GM19239 (cell line): ENCODE measurements at regions not wholly inside any gene's neighbourhood (a gene's known extent, or its start where the extent isn't known, plus 50 kb on each side); places are given as distances from the start of the nearest gene placed in this dataset.
"Not testable (repeated sequence)": the region's sequence is repeated elsewhere in the genome, so short reads cannot be mapped to it uniquely, and the experiment has no call there.

Experiments
- DNase-seq: peaks from one replicate; pipeline ENCODE4 v3.0.0; 2011; ENCODE audit warnings: low spot score; ENCODE audit not compliant: insufficient read length
- FAIRE-seq: peaks from 2 replicates; lab custom pipeline; 2011; peaks lifted over from hg19 to GRCh38; lab: Jason Lieb, UNC

DNA sequence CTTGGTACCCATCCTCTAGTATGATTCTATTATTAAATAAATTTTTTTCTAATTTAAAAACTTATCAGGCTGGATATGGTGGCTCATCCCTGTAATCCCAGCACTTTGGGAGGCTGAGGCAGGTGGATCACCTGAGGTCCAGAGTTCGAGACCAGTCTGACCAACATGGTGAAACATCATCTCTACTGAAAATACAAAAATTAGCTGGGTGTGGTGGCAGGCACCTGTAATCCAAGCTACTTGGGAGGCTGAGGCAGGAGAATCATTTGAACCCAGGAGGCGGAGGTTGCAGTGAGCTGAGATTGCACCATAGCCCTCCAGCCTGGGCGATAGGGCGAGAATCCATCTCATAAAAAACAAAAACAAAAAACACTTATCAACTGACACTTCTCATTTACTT, 639.0 kb downstream of the IRS1 start:
- FAIRE-seq, DNase-seq: not testable (repeated sequence)

- DNase-seq (no peak), FAIRE-seq (no peak)
Measured at GRCh38 chr2:226159875-226160479, 639.6 kb downstream of the IRS1 start.

DNA sequence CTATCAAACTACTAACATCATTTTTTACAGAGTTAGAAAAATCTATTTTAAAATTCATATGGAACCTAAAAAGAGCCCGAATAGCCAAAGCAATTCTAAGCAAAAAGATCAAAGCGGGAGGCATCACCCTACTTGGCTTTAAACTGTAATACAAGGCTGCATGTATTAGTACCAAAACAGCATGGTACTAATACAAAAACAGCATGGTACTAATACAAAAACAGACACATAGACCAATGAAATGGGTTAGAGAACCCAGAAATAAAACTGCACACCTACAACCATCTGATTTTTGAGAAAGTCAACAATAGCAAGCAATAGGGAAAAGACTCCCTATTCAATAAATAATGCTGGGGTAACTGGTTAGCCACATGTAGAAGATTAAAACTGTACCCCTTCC, 640.7 kb downstream of the IRS1 start:
- DNase-seq = no peak
- no peak for FAIRE-seq

DNA sequence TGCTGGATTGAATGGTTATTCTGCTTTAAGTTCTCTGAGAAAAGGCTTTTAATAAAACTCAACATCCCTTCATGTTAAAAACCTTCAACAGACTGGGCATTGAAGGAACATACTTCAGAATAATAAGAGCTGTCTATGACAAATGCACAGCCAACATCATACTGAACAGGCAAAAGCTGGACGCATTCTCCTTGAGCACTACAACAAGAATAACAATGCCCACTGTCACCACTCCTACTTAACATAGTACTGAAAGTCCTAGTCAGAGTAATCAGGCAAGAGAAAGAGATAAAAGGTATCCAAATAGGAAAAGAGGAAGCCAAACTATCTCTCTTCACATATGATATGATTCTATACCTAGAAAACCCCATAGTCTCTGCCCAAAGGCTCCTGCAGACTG, 641.4 kb downstream of the IRS1 start:
- no peak for DNase-seq
- no peak for FAIRE-seq

GRCh38 chr2:226155093-226155875, 644.3 kb downstream of the IRS1 start:
- FAIRE-seq (no peak), DNase-seq (no peak)

DNA sequence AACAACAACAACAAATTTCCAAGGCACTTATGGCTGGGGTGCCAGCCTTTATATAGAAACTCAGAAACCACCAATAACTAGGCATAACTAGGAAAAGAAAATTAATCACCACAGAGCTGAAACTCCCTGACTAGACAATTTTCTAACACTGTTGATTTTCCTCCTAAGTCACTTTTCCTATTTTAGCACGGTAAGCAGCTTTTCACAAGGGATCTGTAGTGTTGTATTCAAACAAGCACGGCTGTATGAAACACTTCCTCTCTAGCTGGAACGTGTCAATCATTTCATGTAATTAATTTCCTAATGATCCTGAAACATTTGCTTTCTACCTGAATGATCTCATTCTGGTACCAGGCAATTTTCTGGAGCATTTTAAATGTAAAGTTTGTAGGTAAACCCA, 645.0 kb downstream of the IRS1 start:
- FAIRE-seq (no peak), DNase-seq (no peak)

GRCh38 chr2:226153553-226153952, 646.1 kb downstream of the IRS1 start:
- no peak for FAIRE-seq
- no peak for DNase-seq

DNA sequence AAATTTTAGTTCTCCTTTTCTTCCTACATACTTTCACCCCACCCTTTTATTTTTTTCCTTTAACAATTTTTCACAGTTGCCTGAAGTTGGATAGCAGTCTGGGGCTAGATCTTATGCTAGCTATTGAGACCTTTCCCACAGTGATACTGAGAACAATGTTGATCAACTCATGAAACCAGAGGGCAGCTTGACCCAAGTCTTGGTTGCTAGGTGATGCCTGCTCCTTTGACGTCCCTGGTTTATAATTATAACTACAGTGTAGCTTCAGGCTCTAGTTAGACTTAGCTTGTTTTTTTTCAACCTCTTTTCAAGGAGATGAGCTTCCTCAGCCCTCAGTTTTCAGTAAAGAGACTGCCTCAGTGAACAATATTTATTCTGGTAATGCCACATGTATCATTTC, 648.5 kb downstream of the IRS1 start:
- DNase-seq = no peak

GRCh38 chr2:226143091-226143490, 656.5 kb downstream of the IRS1 start:
- FAIRE-seq (no peak), DNase-seq (no peak)

More for the DNA sequence above, 648.5 kb downstream of the IRS1 start:
- FAIRE-seq = no peak

GRCh38 chr2:226142463-226142862, 657.2 kb downstream of the IRS1 start:
- no peak for DNase-seq
- FAIRE-seq = no peak

DNA sequence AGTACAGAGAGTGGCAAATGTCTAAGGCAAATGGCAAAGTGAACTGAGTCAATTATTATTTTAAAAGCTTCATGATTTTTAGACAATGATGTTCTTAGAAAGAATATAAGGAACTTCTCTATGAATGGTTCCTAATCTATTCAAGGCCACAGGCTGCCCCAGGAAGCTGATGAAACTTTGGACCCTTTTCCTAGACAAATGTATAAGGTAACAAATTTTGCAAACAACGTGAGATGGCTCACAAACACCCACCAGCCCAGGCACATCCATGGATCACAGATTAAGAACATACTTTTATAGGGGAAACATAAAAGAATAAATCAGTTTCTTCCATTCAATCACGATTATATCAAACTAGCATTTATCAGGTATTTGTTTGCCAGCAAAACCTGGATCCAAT, 659.0 kb downstream of the IRS1 start:
- no peak for DNase-seq

GRCh38 chr2:226139759-226140158, 659.9 kb downstream of the IRS1 start:
- no peak for FAIRE-seq
- DNase-seq = no peak

More for the DNA sequence above, 659.0 kb downstream of the IRS1 start:
- no peak for FAIRE-seq

DNA sequence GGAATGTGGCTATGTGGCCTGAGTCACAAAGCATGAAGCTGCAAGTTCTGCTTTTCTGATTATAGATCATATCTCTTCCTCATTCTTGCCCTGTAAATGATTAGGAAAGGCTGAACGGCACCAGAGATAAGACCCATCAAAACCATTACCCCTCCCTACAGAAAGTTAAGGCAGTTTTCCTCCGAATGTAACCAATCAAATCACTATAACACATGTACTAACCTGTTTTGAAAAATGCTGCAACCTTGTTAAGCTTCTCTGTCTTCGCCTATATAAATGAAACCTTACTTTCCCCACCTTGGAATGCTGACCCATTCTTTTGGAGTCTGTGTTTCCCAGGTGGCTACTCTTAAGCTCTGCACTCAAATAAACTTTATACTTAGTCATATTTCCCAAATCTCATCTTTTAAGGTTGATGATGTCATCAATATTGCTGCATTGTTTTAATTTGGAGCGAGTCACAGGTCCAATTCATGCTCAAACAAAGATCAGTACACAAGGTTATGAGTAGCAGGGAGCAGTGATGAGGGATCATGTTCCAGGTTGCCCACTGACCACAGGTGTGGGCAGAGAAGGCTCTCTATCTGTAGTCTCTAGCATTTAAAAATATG, 662.3 kb downstream of the IRS1 start:
- no peak for DNase-seq

GRCh38 chr2:226136739-226137138, 662.9 kb downstream of the IRS1 start:
- FAIRE-seq = no peak

More for the DNA sequence above, 662.3 kb downstream of the IRS1 start:
- FAIRE-seq = no peak

DNA sequence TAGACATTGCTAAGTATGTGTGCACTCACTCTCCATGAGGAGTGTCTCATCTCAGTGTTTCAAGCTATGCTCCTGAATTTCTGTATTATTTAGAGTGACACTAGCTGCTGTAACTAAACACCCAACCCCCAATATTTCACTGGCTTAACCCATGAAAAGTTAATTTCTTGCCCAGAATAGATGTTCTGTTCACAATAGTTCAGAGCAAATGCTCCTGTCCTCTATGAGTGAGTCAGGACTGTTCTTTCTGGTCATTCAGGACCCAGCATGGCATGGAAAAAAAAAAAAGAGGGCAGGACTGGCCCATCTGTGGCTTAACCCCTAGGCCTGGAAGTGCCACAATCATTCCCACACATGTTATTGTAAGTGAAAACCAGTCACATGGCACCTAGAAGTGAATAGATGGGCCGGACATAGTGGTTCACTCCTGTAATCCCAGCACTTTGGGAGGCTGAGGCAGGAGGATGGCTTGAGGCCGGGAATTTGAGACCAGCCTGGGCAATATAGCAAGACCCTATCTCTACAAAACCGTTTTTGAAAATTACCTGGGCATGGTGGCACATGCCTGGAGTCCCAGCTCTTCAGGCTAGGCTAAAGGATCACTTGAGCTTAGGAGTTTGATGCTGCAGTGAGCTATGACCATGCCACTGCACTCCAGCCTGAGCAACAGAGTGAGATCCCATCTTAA, 663.6 kb downstream of the IRS1 start:
- FAIRE-seq (no peak), DNase-seq (no peak)

More at GRCh38 chr2:226136739-226137138, 662.9 kb downstream of the IRS1 start:
- no peak for DNase-seq

DNA sequence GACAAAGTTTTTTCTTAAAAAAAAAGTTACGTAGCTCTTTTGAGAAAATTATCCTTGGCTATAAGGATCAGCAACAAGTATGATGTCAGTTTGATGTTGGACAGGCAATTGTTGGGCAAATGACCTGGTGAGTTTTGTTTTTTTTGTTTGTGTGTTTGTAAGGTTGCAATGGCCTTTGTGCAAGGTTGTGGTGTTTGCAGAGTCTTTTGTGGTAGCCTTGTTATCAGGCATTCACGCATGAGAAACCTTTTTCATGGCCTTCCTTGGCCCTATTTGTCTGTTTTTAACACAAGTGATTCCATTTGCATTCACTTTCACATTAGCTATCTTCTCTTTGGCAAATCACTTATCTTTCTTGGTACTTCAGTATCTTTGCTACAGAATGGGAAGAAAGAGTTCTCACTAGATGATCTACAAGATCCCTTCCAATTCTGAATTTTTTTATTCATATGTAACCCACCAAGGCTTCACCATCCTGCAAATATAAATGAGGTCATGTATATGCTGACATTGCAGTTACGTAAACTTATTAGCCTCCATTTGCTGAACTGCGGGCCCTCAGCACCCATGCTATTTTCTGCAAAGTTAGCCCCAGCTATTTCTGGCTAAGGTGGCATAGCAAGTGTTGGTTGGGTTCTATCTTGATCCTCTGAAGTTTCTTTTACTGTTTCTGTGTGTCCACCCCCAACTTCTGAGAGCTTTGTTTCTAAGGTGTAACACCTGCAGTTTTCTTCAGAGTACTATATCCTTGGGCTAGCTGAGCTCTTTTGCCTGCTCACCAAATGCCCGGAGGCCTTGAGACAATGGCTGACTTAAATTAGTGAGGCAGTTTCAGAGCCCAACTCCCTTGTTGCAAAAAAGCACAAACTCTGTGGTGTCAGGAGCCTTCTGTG, 667.1 kb downstream of the IRS1 start:
- DNase-seq (no peak), FAIRE-seq (no peak)

DNA sequence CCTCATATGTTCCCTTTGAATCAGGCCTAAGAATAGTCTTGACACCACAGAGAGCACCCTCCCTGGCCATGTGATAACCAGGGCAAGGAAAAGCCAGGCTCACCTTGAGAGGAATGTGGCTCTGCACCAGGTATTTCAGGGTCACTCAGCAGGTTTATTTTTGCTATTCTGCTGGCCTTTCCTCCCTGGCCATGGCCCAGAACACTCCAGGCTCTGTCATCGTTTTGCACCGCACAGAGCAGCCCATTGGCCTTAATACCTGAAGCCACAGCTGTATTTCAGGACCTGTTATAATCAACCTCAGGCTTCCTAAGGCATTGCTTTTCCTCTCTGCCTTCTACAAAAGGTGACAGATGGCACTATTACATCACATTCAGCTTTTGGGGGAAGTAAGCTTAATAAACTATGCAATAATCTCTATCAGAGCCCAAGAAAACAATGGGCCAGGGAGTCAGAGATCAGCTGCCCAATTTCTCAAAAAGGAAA, 668.3 kb downstream of the IRS1 start:
- FAIRE-seq = no peak
- DNase-seq = no peak

GRCh38 chr2:226130192-226130591, 669.4 kb downstream of the IRS1 start:
- no peak for DNase-seq
- no peak for FAIRE-seq

GRCh38 chr2:226127682-226128081, 671.9 kb downstream of the IRS1 start:
- DNase-seq (no peak), FAIRE-seq (no peak)

DNA sequence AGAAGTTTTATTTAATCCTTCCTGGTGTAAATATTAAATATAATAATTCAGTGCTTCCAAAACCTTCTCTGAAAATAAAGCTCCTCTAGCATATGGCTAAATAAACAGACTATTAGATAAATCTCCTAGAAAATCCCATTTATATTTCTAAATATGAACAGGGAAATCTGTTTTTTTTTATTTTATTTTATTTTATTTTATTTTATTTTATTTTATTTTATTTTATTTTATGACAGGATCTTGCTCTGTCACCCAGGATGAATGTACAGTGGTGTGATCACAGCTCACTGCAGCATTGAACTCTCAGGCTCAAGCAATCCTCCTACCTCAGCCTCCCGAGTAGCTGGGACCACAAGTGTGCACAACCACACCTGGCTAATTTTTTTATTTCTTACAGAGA, 673.5 kb downstream of the IRS1 start:
- DNase-seq (no peak), FAIRE-seq (no peak)
